ENCODE measurements at regions not wholly inside any gene's neighbourhood (a gene's known extent, or its start where the extent isn't known, plus 50 kb on each side); places are given as distances from the start of the nearest gene placed in this dataset.

- H3K36me3 ChIP-seq (ENCODE audit: control insufficient read depth in 2 of 2, extremely low read depth in 1 of 2, insufficient read depth in 2 of 2, low read length in 2 of 2), result no peaks in the 10 kb centered on the region
- FAIRE-seq, result no peak
- no peak overlapping the region for H3K4me2 ChIP-seq (ENCODE audit: insufficient read depth, low read length)
- H3K79me2 ChIP-seq (ENCODE audit: control insufficient read depth, insufficient read depth, low read length), result no peaks in the 10 kb centered on the region
- no peak overlapping the region for H3K9ac ChIP-seq (replicated peaks; ENCODE audit: extremely low read depth, insufficient read depth, low read length)
- no peak overlapping the region for H3K4me3 ChIP-seq (replicated peaks in 1 of 3; ENCODE audit: insufficient read depth in 1 of 3, low read depth in 1 of 3, low read length in 3 of 3)
- dilution Hi-C loops (cut with MboI; ENCODE audit: extremely low pct_ligation_motif_present, low sequenced_read_pairs) (no loop called here), intact Hi-C loops (cut with micrococcal nuclease) (no loop called here)
- no peak for TF ChIP-seq EZH2 (IDR thresholded peaks at IDR 0.05; ENCODE audit: borderline replicate concordance, low read depth, low read length, severe bottlenecking)
- TF ChIP-seq POLR2AphosphoS5 (IDR thresholded peaks at IDR 0.05; ENCODE audit: insufficient read depth, low read depth, low read length), result no peak
- no peak for TF ChIP-seq FOS (IDR thresholded peaks at IDR 0.05; ENCODE audit: borderline replicate concordance, insufficient read depth, low read length)
- no peak for TF ChIP-seq MYC (IDR thresholded peaks at IDR 0.05; ENCODE audit: low read depth, low read length)
- TF ChIP-seq, protein P1, sequence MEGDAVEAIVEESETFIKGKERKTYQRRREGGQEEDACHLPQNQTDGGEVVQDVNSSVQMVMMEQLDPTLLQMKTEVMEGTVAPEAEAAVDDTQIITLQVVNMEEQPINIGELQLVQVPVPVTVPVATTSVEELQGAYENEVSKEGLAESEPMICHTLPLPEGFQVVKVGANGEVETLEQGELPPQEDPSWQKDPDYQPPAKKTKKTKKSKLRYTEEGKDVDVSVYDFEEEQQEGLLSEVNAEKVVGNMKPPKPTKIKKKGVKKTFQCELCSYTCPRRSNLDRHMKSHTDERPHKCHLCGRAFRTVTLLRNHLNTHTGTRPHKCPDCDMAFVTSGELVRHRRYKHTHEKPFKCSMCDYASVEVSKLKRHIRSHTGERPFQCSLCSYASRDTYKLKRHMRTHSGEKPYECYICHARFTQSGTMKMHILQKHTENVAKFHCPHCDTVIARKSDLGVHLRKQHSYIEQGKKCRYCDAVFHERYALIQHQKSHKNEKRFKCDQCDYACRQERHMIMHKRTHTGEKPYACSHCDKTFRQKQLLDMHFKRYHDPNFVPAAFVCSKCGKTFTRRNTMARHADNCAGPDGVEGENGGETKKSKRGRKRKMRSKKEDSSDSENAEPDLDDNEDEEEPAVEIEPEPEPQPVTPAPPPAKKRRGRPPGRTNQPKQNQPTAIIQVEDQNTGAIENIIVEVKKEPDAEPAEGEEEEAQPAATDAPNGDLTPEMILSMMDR (IDR thresholded peaks at IDR 0.05; ENCODE audit: extremely low read depth in 1 of 2, insufficient read depth in 1 of 2, low read depth in 1 of 2, low read length in 2 of 2), result no peak
- TF ChIP-seq, protein P2, sequence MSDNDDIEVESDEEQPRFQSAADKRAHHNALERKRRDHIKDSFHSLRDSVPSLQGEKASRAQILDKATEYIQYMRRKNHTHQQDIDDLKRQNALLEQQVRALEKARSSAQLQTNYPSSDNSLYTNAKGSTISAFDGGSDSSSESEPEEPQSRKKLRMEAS (IDR thresholded peaks at IDR 0.05; ENCODE audit: insufficient read depth, insufficient read length), result no peak
- TF ChIP-seq JUN (IDR thresholded peaks at IDR 0.05; ENCODE audit: borderline replicate concordance, insufficient read depth, insufficient read length, low read depth), result no peak
- TF ChIP-seq POLR2A (IDR thresholded peaks at IDR 0.05; ENCODE audit: low read depth, low read length), result no peak
- TF ChIP-seq GATA2 (IDR thresholded peaks at IDR 0.05; ENCODE audit: insufficient read depth, insufficient read length, low read depth, low read length), result no peak
- ChIA-PET CTCF (no interaction called here), POLR2A (no interaction called here)
- H3K9me3 ChIP-seq (replicated peaks; ENCODE audit: control insufficient read depth, insufficient read depth, low read length), result peaks cover 2% of the 10 kb centered on the region
- no peaks in the 10 kb centered on the region for H3K9me1 ChIP-seq (replicated peaks; ENCODE audit: control insufficient read depth, extremely low read depth, insufficient read depth, low read length)
- no peak overlapping the region for H3K27ac ChIP-seq (ENCODE audit: insufficient read depth, low read depth, low read length)
- no peaks in the 10 kb centered on the region for H3K27me3 ChIP-seq (ENCODE audit: control insufficient read depth in 2 of 2, insufficient read depth in 2 of 2, low read length in 2 of 2)
- no peak for DNase-seq (ENCODE audit: low read depth, low spot score)
- BruUV-seq (replicated peaks), result no TSS peak
- no peaks in the 10 kb centered on the region for H4K20me1 ChIP-seq (replicated peaks; ENCODE audit: control insufficient read depth, extremely low read depth, insufficient read depth, low read length)
- H3K4me1 ChIP-seq (ENCODE audit: control insufficient read depth, extremely low read depth, insufficient read depth, low read length), result no peaks in the 10 kb centered on the region
- no peak overlapping the region for H2AFZ ChIP-seq (ENCODE audit: low read depth, low read length)
Observed at GRCh38 chr6:66740346-66740745, 1033.3 kb upstream of the EYS start.

Measured in endothelial cell of umbilical vein (primary cell).